ENCODE measurements at regions not wholly inside any gene's neighbourhood (a gene's known extent, or its start where the extent isn't known, plus 50 kb on each side); places are given as distances from the start of the nearest gene placed in this dataset.

GRCh38 chr14:85907536-85907935 is 377.6 kb downstream of the FLRT2 start:
- DNase-seq, result no peak
- H3K27ac ChIP-seq (replicated peaks), result no peak overlapping the region
- H3K9me3 ChIP-seq (replicated peaks), result peaks cover 17% of the 10 kb centered on the region
- intact Hi-C loops (cut with micrococcal nuclease), result no loop called here
- no peak overlapping the region for H3K4me3 ChIP-seq
- no peak for TF ChIP-seq CTCF (IDR thresholded peaks at IDR 0.05; ENCODE audit: borderline replicate concordance)
- H3K4me1 ChIP-seq, result no peaks in the 10 kb centered on the region
- no peaks in the 10 kb centered on the region for H3K27me3 ChIP-seq (ENCODE audit: low read depth)
- H3K36me3 ChIP-seq, result no peaks in the 10 kb centered on the region

- H3K4me3 ChIP-seq, result no peak overlapping the region
- no peaks in the 10 kb centered on the region for H3K9me3 ChIP-seq (replicated peaks)
- H3K27ac ChIP-seq (replicated peaks), result no peak overlapping the region
- no peaks in the 10 kb centered on the region for H3K36me3 ChIP-seq
- no peak for TF ChIP-seq CTCF (IDR thresholded peaks at IDR 0.05; ENCODE audit: borderline replicate concordance)
- no peaks in the 10 kb centered on the region for H3K27me3 ChIP-seq (ENCODE audit: low read depth)
- no peak for DNase-seq
- H3K4me1 ChIP-seq, result no peaks in the 10 kb centered on the region
- intact Hi-C loops (cut with micrococcal nuclease), result no loop called here
Observed at GRCh38 chr14:85897808-85898207, 367.9 kb downstream of the FLRT2 start.

GRCh38 chr14:85895603-85896002 is 365.7 kb downstream of the FLRT2 start:
- Histone ChIP-seq H3K27ac (replicated peaks) (no peak overlapping the region), H3K4me3 (no peak overlapping the region), H3K9me3 (replicated peaks) (no peaks in the 10 kb centered on the region), H3K27me3 (ENCODE audit: low read depth) (no peaks in the 10 kb centered on the region), H3K4me1 (no peaks in the 10 kb centered on the region), H3K36me3 (no peaks in the 10 kb centered on the region)
- DNase-seq, result no peak
- no peak for TF ChIP-seq CTCF (IDR thresholded peaks at IDR 0.05; ENCODE audit: borderline replicate concordance)
- intact Hi-C loops (cut with micrococcal nuclease), result no loop called here

GRCh38 chr14:85892251-85892650 is 362.3 kb downstream of the FLRT2 start:
- H3K4me3 ChIP-seq, result no peak overlapping the region
- H3K4me1 ChIP-seq, result no peaks in the 10 kb centered on the region
- no peak for TF ChIP-seq CTCF (IDR thresholded peaks at IDR 0.05; ENCODE audit: borderline replicate concordance)
- intact Hi-C loops (cut with micrococcal nuclease), result no loop called here
- no peak overlapping the region for H3K27ac ChIP-seq (replicated peaks)
- no peaks in the 10 kb centered on the region for H3K27me3 ChIP-seq (ENCODE audit: low read depth)
- H3K36me3 ChIP-seq, result no peaks in the 10 kb centered on the region
- DNase-seq, result no peak
- no peaks in the 10 kb centered on the region for H3K9me3 ChIP-seq (replicated peaks)

GRCh38 chr14:85883966-85884365 is 354.0 kb downstream of the FLRT2 start:
- Histone ChIP-seq H3K4me3 (no peak overlapping the region), H3K36me3 (no peaks in the 10 kb centered on the region), H3K27me3 (ENCODE audit: low read depth) (no peaks in the 10 kb centered on the region), H3K27ac (replicated peaks) (no peak overlapping the region), H3K4me1 (no peaks in the 10 kb centered on the region), H3K9me3 (replicated peaks) (no peaks in the 10 kb centered on the region)
- intact Hi-C loops (cut with micrococcal nuclease), result no loop called here
- no peak for TF ChIP-seq CTCF (IDR thresholded peaks at IDR 0.05; ENCODE audit: borderline replicate concordance)
- no peak for DNase-seq

- H3K36me3 ChIP-seq, result no peaks in the 10 kb centered on the region
- no peaks in the 10 kb centered on the region for H3K27me3 ChIP-seq (ENCODE audit: low read depth)
- no peak for DNase-seq
- H3K27ac ChIP-seq (replicated peaks), result no peak overlapping the region
- intact Hi-C loops (cut with micrococcal nuclease), result no loop called here
- no peaks in the 10 kb centered on the region for H3K4me1 ChIP-seq
- no peak for TF ChIP-seq CTCF (IDR thresholded peaks at IDR 0.05; ENCODE audit: borderline replicate concordance)
- no peaks in the 10 kb centered on the region for H3K9me3 ChIP-seq (replicated peaks)
- no peak overlapping the region for H3K4me3 ChIP-seq
Observed at GRCh38 chr14:85883101-85883500, 353.2 kb downstream of the FLRT2 start.
